GM13977 (cell line): ENCODE measurements at regions not wholly inside any gene's neighbourhood (a gene's known extent, or its start where the extent isn't known, plus 50 kb on each side); places are given as distances from the start of the nearest gene placed in this dataset.

Source experiments
- DNase-seq: peaks from one replicate; pipeline ENCODE4 v3.0.0; 2012; ENCODE audit warnings: low spot score
- in situ Hi-C: fragments of 300-500 bp; cut with MboI; formaldehyde crosslinking; loops from one replicate; pipeline ENCODE4 v1.12.0; 2022; ENCODE audit warnings: low sequenced_read_pairs, low pct_unique_long_range_greater_than_20kb, mixed read lengths, inconsistent platforms; ENCODE audit not compliant: unreplicated experiment
- TF ChIP-seq, protein P1 (sequence below): IDR thresholded peaks from 2 replicates; pipeline ENCODE4 v1.5.1; 2012; ENCODE audit warnings: mild to moderate bottlenecking, control low read depth; ENCODE audit not compliant: insufficient read depth; ENCODE audit errors: extremely low read depth, missing control alignments

DNA sequence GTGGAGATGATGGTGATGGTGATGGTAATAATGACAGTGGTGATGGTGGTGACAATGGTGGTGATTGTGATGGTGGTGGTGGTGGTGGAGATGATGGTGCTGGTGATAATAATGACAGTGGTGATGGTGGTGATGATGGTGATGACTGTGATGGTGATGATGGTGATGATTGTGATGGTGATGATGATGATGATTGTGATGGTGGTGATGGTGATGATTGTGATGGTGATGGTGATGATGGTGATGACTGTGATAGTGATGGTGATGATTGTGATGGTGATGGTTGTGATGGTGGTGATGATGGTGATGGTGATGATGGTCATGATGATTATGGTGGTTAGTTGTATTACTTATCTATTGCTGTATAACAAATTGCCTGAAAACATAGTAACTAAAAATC is 108.9 kb upstream of the NKX1-1 start:
- TF ChIP-seq, protein P1, sequence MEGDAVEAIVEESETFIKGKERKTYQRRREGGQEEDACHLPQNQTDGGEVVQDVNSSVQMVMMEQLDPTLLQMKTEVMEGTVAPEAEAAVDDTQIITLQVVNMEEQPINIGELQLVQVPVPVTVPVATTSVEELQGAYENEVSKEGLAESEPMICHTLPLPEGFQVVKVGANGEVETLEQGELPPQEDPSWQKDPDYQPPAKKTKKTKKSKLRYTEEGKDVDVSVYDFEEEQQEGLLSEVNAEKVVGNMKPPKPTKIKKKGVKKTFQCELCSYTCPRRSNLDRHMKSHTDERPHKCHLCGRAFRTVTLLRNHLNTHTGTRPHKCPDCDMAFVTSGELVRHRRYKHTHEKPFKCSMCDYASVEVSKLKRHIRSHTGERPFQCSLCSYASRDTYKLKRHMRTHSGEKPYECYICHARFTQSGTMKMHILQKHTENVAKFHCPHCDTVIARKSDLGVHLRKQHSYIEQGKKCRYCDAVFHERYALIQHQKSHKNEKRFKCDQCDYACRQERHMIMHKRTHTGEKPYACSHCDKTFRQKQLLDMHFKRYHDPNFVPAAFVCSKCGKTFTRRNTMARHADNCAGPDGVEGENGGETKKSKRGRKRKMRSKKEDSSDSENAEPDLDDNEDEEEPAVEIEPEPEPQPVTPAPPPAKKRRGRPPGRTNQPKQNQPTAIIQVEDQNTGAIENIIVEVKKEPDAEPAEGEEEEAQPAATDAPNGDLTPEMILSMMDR = no peak
- DNase-seq = no peak
- in situ Hi-C loops = no loop called here

DNA sequence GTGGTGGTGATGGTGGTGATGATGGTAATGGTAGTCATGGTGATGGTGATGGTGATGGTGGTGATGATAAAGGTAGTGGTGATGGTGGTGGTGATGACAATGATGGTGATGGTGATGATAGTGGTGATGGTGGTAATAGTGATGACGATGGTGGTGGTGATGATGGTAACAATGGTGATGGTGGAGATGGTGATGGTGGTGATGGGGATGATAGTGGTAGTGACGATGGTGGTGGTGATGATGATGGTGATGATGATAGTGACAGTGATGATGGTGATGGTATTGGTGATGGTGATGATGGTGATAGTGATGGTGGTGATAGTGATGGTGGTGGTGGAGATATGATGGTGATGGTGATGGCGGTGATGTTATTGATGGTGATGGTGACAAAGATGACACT is 108.4 kb upstream of the NKX1-1 start:
- no peak for DNase-seq
- in situ Hi-C loops = no loop called here
- TF ChIP-seq, protein P1 = no peak

DNA sequence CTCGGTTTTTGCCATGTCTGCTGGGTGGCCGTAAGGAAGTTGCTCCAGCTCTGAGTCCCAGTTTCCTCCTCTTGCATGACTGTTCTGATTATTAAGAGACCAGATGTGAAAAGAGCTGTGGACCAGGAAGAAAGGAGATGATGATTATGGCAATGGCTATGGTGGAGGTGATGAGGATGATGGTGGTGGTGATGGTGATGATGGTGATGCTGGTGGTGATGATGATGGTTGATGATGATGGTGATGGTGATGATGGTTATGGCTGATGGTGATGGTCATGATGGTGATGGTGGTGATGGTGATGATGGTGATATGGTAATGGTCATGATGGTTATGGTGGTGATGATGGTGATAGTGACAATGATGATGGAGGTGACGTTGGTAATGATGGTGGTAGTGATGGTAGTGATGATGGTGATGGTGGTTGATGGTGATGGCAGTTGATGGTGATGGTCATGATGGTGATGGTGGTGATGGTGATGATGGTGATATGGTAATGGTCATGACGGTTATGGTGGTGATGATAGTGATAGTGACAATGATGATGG is 107.8 kb upstream of the NKX1-1 start:
- in situ Hi-C loops = no loop called here
- TF ChIP-seq, protein P1 = no peak
- DNase-seq = no peak

DNA sequence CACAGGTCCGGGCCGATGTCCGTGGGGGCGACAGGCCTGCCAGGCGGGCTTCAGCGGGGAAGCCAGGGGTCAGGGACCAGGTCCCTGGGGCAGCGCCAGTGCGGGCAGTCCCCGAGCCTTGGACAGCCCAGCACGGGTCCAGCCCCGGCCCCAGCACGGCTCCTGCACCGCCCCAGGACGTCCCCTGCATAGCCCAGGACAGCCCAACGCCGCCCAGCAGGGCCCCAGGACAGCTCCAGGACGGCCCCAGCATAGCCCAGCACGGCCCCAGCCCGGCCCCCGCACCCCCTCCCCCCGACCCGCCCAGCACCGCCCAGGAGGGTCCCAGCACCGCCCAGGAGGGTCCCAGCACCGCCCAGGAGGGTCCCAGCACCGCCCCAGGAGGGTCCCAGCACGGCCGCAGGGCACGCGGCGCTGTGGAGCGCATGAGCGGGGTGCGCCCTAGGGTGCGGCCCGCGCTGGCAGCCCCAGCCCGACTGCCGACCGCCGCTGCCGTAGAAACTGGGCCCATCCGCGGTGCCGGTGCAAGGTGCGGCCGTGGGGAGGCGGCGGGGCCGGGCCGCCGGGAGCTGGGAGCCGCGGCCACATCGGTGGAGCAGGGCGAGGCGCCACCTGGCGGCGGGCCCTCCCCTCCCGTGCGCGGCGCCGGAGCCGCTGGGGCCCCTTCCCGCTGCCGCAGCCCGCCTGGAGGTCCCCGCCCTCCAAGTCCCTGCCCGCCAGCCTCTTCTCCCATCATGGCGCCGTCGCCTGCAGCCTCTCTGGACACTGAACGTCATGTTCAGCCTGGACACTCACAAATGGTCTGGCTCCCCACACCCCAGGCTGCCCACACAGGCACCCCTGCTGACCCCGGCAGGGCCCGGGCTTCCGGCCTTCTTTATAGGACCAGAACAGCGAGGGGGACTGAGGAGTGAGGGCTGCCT is 106.8 kb upstream of the NKX1-1 start:
- TF ChIP-seq, protein P1 = peak; percentile 35
- in situ Hi-C loops = no loop called here
- no peak for DNase-seq

DNA sequence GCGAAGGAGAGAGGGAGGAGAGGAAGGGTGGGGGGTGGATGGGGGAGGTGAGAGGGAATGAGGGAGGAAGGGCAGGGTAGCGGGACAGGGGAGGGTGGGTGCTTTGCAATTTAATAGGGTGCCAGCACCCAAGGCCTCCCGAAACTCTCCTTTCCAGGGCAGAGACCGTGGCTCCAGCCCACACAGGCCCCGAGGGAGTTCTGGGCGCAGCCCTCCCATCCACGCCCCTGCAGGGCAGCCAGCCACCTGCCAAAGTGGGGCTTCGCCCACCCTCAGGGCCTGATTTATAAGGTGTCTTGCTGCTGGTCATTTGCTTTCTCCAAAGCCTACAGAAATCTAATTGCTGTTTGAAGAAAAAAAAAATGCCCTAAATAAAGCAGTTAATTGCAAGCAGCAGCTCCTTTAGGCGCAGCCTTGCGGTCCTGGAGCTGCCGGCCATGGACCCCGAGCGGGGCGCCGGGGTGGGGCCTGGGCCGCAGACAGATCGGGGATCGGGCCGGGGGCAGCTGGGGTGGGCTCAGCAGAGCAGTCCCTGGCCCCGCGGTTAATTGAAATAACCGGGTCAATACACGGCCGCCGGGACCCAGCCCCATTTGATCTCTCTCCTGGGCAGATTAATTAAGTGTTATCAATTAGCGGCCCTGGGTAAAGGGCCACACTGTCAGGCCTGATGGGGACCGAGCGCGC is 106.0 kb upstream of the NKX1-1 start:
- TF ChIP-seq, protein P1 = no peak
- DNase-seq = no peak
- in situ Hi-C loops = no loop called here

DNA sequence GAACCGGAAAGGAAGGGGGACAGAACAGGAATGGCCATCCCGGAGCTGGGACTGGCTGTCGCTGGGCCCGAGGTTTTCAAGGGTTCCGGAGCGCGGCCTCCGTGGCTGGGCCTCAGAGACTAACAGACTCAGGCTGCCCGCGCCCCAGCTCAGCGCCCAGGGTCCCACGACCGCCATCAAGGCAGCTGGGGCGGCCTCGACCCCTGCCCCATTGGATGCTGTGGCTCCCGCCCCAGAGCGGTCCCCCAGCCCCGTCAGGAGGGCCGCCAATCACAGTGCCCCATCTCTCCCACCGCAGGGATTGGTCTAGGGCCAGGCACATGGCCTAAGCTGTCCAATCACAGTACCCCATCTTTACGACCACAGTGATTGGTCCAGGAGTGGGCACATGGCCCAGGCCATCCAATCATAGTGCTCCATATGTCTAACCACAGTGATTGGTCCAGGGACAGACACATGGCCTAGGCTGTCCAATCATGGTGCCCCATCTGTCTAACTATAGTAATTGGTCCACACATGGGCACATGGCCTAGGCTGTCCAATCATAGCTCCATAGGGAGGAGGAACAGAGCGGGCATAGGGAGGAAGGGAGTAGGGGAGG is 105.3 kb upstream of the NKX1-1 start:
- in situ Hi-C loops = no loop called here
- DNase-seq = no peak
- TF ChIP-seq, protein P1 = no peak
